NCI-H2196 (cell line): ENCODE measurements at regions not wholly inside any gene's neighbourhood (a gene's known extent, or its start where the extent isn't known, plus 50 kb on each side); places are given as distances from the start of the nearest gene placed in this dataset.

Experiments
- DNase-seq: peaks from one replicate; lab custom pipeline; 2025; ENCODE audit not compliant: unreplicated experiment; lab: John Stamatoyannopoulos, UW

- no peak for DNase-seq
Measured at GRCh38 chr2:47266939-47267710, 90.8 kb upstream of the CALM2 start.

- DNase-seq = peak; percentile 14
Measured at GRCh38 chr2:47265751-47266231, 89.5 kb upstream of the CALM2 start.

- no peak for DNase-seq
Measured at GRCh38 chr2:47265158-47265557, 88.8 kb upstream of the CALM2 start.

- no peak for DNase-seq
Measured at GRCh38 chr2:47264686-47265085, 88.4 kb upstream of the CALM2 start.

- no peak for DNase-seq
Measured at GRCh38 chr2:47264143-47264542, 87.8 kb upstream of the CALM2 start.

- DNase-seq = no peak
Measured at GRCh38 chr2:47262657-47263056, 86.3 kb upstream of the CALM2 start.

- no peak for DNase-seq
Measured at GRCh38 chr2:47260971-47261370, 84.7 kb upstream of the CALM2 start.

- no peak for DNase-seq
Measured at GRCh38 chr2:47259829-47260228, 83.5 kb upstream of the CALM2 start.

- no peak for DNase-seq
Measured at GRCh38 chr2:47257946-47258348, 81.6 kb upstream of the CALM2 start.

- DNase-seq = no peak
Measured at GRCh38 chr2:47256416-47257087, 80.2 kb upstream of the CALM2 start.

GRCh38 chr2:47255794-47256193 is 79.5 kb upstream of the CALM2 start:
- DNase-seq = no peak

- DNase-seq = no peak
Measured at GRCh38 chr2:47254464-47254863, 78.2 kb upstream of the CALM2 start.

- DNase-seq = no peak
Measured at GRCh38 chr2:47253447-47253846, 77.1 kb upstream of the CALM2 start.

GRCh38 chr2:47251404-47251675 is 75.0 kb upstream of the CALM2 start:
- DNase-seq = no peak

GRCh38 chr2:47250586-47251403 is 74.5 kb upstream of the CALM2 start:
- DNase-seq = peak; percentile 88

GRCh38 chr2:47249931-47250330 is 73.6 kb upstream of the CALM2 start:
- DNase-seq = no peak

GRCh38 chr2:47249157-47249900 is 73.0 kb upstream of the CALM2 start:
- DNase-seq = no peak

- no peak for DNase-seq
Measured at GRCh38 chr2:47243596-47244323, 67.4 kb upstream of the CALM2 start.

- DNase-seq = no peak
Measured at GRCh38 chr2:47241715-47242114, 65.4 kb upstream of the CALM2 start.

GRCh38 chr2:47239119-47239969 is 63.0 kb upstream of the CALM2 start:
- DNase-seq = no peak
